Epithelial cell of proximal tubule (primary cell): ENCODE measurements at regions not wholly inside any gene's neighbourhood (a gene's known extent, or its start where the extent isn't known, plus 50 kb on each side); places are given as distances from the start of the nearest gene placed in this dataset.

ENCODE experiments used
- DNase-seq: peaks from one replicate; pipeline ENCODE4 v3.0.0-alpha.2; 2011; ENCODE audit warnings: low read depth
- H3K4me3 ChIP-seq: 2 replicates; pipeline ENCODE4 v1.5.1; 2011; ENCODE audit warnings: low read depth, mild to moderate bottlenecking, low read length
- TF ChIP-seq, protein P1 (sequence below): conservative IDR thresholded peaks from 2 replicates; pipeline ENCODE4 v1.5.1; 2012; ENCODE audit warnings: low read depth, mild to moderate bottlenecking, low read length

DNA sequence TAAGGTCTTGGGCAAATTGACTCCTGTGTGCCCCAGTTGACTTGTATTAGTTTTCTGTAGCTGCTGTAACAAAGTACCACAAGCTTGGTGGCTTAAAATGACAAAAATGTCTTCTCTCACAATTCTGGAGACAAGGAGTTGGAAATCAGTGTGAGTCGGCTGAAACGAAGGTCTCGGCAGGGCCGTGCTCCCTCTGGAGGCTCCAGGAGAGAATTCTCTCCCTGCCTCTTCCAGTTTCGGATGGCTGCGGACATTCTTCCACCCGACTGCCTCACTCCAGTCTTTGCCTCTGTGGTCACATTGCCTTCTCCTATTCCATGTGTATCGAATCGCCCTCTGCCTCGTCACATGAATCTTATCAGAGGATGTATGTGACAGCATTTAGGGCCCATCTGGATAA, 66.0 kb upstream of the PHOX2B start:
- H3K4me3 ChIP-seq: no peak overlapping the region
- DNase-seq: no peak
- TF ChIP-seq, protein P1, sequence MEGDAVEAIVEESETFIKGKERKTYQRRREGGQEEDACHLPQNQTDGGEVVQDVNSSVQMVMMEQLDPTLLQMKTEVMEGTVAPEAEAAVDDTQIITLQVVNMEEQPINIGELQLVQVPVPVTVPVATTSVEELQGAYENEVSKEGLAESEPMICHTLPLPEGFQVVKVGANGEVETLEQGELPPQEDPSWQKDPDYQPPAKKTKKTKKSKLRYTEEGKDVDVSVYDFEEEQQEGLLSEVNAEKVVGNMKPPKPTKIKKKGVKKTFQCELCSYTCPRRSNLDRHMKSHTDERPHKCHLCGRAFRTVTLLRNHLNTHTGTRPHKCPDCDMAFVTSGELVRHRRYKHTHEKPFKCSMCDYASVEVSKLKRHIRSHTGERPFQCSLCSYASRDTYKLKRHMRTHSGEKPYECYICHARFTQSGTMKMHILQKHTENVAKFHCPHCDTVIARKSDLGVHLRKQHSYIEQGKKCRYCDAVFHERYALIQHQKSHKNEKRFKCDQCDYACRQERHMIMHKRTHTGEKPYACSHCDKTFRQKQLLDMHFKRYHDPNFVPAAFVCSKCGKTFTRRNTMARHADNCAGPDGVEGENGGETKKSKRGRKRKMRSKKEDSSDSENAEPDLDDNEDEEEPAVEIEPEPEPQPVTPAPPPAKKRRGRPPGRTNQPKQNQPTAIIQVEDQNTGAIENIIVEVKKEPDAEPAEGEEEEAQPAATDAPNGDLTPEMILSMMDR: peak; percentile 71

DNA sequence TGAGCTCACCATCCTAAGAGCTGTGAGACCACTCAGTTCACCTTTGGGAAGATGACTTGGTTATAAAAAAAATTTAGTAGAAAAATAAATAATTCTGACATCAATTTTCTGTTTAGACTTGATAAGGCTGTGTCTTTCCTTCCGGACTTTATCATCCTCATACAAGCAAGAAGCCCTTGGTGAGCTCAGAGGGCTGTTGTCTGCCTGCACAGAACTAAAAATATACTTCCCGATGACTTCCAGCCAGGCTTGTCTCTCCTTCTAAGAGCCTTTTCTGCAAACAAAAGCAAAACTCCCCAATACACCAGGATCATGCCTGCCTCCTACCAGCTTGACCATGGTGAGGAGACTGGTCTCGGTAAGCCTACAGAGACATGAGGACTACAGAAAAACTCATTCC, 58.3 kb upstream of the PHOX2B start:
- no peak for DNase-seq
- TF ChIP-seq, protein P1: no peak
- H3K4me3 ChIP-seq: no peak overlapping the region

DNA sequence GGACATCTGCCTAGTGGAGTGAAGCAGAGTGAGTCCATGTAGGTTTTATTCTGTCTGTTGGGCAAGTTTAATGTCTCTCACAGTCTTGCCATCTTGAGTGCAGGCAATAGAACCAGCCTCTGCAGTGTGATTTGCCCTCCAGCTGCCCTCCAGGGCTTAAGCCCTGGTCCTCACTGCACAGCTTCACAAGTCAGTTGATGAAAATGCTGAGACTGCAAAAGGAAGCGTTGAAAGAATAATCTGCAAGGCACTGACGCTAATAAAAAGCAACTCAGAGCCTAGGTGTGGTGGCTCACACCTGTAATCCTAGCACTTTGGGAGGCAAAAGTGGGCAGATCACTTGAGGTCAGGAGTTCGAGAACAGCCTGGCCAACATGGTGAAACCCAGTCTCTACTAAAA, 54.1 kb upstream of the PHOX2B start:
- H3K4me3 ChIP-seq: no peak overlapping the region
- TF ChIP-seq, protein P1: no peak
- DNase-seq: no peak

DNA sequence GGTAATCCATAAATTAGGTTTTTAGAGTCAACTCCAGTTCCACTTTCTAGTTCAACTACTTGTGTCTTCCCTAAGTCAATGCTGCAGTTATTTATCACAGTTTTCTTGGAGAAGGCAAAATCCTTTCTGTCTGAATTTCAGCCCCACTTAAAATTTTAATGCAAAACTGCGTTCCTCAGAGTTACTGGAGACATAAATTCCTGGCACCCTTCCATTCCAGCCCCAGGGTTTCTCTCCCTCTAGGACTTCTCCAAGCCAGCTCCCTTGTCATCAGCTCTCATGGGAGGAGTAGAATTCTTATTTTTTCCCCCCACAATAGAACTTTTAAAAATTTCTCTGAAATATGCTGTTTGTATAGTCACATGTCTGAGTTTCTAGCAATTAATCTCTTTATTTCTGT, 50.6 kb upstream of the PHOX2B start:
- TF ChIP-seq, protein P1: no peak
- DNase-seq: no peak
- no peak overlapping the region for H3K4me3 ChIP-seq
